H1 (cell line): ENCODE measurements at regions not wholly inside any gene's neighbourhood (a gene's known extent, or its start where the extent isn't known, plus 50 kb on each side); places are given as distances from the start of the nearest gene placed in this dataset.
A peak's percentile ranks its signal among the peaks of the same experiment; 100 is the strongest.
"Not testable (repeated sequence)": the region's sequence is repeated elsewhere in the genome, so short reads cannot be mapped to it uniquely, and the experiment has no call there.

ENCODE experiments used
- CTCF ChIA-PET: fragments of 300-600 bp; sonication (Branson Sonifier 250); formaldehyde crosslinking; loops from one replicate; lab custom pipeline; 2021; ENCODE audit not compliant: partially characterized antibody; lab: Charles Lee
- POLR2A ChIA-PET: fragments of 300-600 bp; sonication (Branson Sonifier 250); formaldehyde crosslinking; loops from one replicate; lab custom pipeline; 2021; ENCODE audit warnings: inconsistent platforms; ENCODE audit not compliant: partially characterized antibody; lab: Charles Lee
- DNase-seq, 2 experiments: peaks; one replicate each; pipeline versions ENCODE4 v3.0.0 to v3.0.0-alpha.2; 2010 to 2022; ENCODE audit warnings: low spot score in 2 of 2, low read depth in 1 of 2, mixed read lengths in 1 of 2
- FAIRE-seq: peaks from 2 replicates; lab custom pipeline; 2011; peaks lifted over from hg19 to GRCh38; lab: Jason Lieb, UNC
- H2AFZ ChIP-seq: 2 replicates; pipeline ENCODE4 v1.8.1; 2012; ENCODE audit warnings: low read length, inconsistent platforms
- H2AK5ac ChIP-seq: 2 replicates; pipeline ENCODE4 v1.6.1; 2013; ENCODE audit warnings: low read depth, low read length
- H2BK120ac ChIP-seq: replicated peaks from 2 replicates; pipeline ENCODE3; 2013; ENCODE audit warnings: low read depth, low read length, inconsistent platforms
- H2BK12ac ChIP-seq: 2 replicates; pipeline ENCODE4 v1.6.1; 2013; ENCODE audit warnings: low read depth, low read length
- H2BK15ac ChIP-seq: 2 replicates; pipeline ENCODE4 v1.6.1; 2013; ENCODE audit warnings: low read length
- H2BK20ac ChIP-seq: 2 replicates; pipeline ENCODE4 v1.6.1; 2013; ENCODE audit warnings: low read length
- H2BK5ac ChIP-seq: 2 replicates; pipeline ENCODE4 v1.6.1; 2013; ENCODE audit warnings: low read depth, low read length
- H3K14ac ChIP-seq: 2 replicates; pipeline ENCODE4 v1.6.1; 2013; ENCODE audit warnings: inconsistent platforms; ENCODE audit not compliant: insufficient read length
- H3K18ac ChIP-seq: 2 replicates; pipeline ENCODE4 v1.6.1; 2013; ENCODE audit warnings: low read length; ENCODE audit errors: extremely low read depth
- H3K23ac ChIP-seq: 2 replicates; pipeline ENCODE4 v1.6.1; 2013; ENCODE audit warnings: inconsistent platforms; ENCODE audit not compliant: insufficient read length
- H3K23me2 ChIP-seq: 2 replicates; pipeline ENCODE4 v1.6.1; 2013; ENCODE audit warnings: low read depth, low read length
- H3K27ac ChIP-seq: 2 replicates; pipeline ENCODE4 v1.6.1; 2011; ENCODE audit warnings: low read depth, low read length, inconsistent platforms
- H3K27me3 ChIP-seq, 4 experiments: replicated peaks in 1 of 4; 1 replicate in 1 of 4; 2 replicates in 3 of 4; pipeline versions ENCODE4 v1.6.1 to v1.8.1; 2011 to 2013; ENCODE audit warnings: low read length in 3 of 4, mild to moderate bottlenecking in 3 of 4, inconsistent platforms in 2 of 4, mixed read lengths in 2 of 4, moderate library complexity in 1 of 4; ENCODE audit not compliant: control insufficient read depth in 3 of 4, insufficient read depth in 3 of 4; ENCODE audit errors: extremely low read depth in 1 of 4
- H3K36me3 ChIP-seq, 4 experiments: 2 replicates each; pipeline versions ENCODE4 v1.6.1 to v1.8.1; 2011 to 2013; ENCODE audit warnings: mild to moderate bottlenecking in 4 of 4, low read length in 3 of 4, moderate library complexity in 2 of 4, control low read depth in 1 of 4, inconsistent platforms in 1 of 4; ENCODE audit not compliant: insufficient read depth in 4 of 4, control insufficient read depth in 2 of 4
- H3K4ac ChIP-seq: replicated peaks from 2 replicates; pipeline ENCODE3; 2013; ENCODE audit warnings: low read length, low read depth, mixed read lengths, inconsistent platforms; ENCODE audit not compliant: insufficient read length
- H3K4me1 ChIP-seq, 4 experiments: replicated peaks in 1 of 4; 1 replicate in 1 of 4; 2 replicates in 3 of 4; pipeline versions ENCODE4 v1.6.1 to v1.8.1; 2011 to 2013; ENCODE audit warnings: low read length in 3 of 4, inconsistent platforms in 2 of 4, mixed read lengths in 1 of 4; ENCODE audit not compliant: insufficient read depth in 4 of 4, control insufficient read depth in 3 of 4
- H3K4me2 ChIP-seq, 2 experiments: 2 replicates each; pipeline versions ENCODE4 v1.6.1 to v1.8.1; 2011 to 2013; ENCODE audit warnings: low read depth in 2 of 2, low read length in 2 of 2, control low read depth in 1 of 2, inconsistent platforms in 1 of 2, mild to moderate bottlenecking in 1 of 2; ENCODE audit not compliant: insufficient read depth in 1 of 2
- H3K4me3 ChIP-seq, 4 experiments: fragments of 200-600, 300-600 bp in 1 of 4; sonication (generic), shearing (Covaris generic), sonication (Bioruptor Twin) in 1 of 4; 2 replicates each; pipeline versions ENCODE4 v1.5.1 to v1.8.1; 2011 to 2016; ENCODE audit warnings: low read length in 4 of 4, low read depth in 3 of 4, control low read depth in 2 of 4, inconsistent platforms in 2 of 4, mild to moderate bottlenecking in 2 of 4, mixed read lengths in 1 of 4, moderate library complexity in 1 of 4; ENCODE audit not compliant: insufficient read depth in 2 of 4; ENCODE audit errors: extremely low read depth in 1 of 4
- H3K56ac ChIP-seq: replicated peaks from 2 replicates; pipeline ENCODE3; 2013; ENCODE audit warnings: low read depth, mild to moderate bottlenecking, mixed read lengths, low read length, inconsistent platforms; ENCODE audit not compliant: insufficient read length
- H3K79me1 ChIP-seq: 2 replicates; pipeline ENCODE4 v1.6.1; 2013; ENCODE audit warnings: low read depth, low read length, control low read depth
- H3K79me2 ChIP-seq, 2 experiments: 2 replicates each; pipeline versions ENCODE4 v1.6.1 to v1.8.1; 2012 to 2013; ENCODE audit warnings: low read length in 2 of 2, mild to moderate bottlenecking in 2 of 2, inconsistent platforms in 1 of 2; ENCODE audit not compliant: insufficient read depth in 2 of 2, control insufficient read depth in 1 of 2
- H3K9ac ChIP-seq, 4 experiments: replicated peaks in 1 of 4; 1 replicate in 1 of 4; 2 replicates in 3 of 4; pipeline versions ENCODE4 v1.6.1 to v1.8.1; 2011 to 2013; ENCODE audit warnings: low read depth in 3 of 4, low read length in 3 of 4, control low read depth in 2 of 4, mild to moderate bottlenecking in 2 of 4, moderate library complexity in 2 of 4, inconsistent platforms in 1 of 4; ENCODE audit errors: extremely low read depth in 1 of 4
- H3K9me3 ChIP-seq, 2 experiments: 2 replicates each; pipeline versions ENCODE4 v1.6.1 to v1.8.1; 2012 to 2013; ENCODE audit warnings: mild to moderate bottlenecking in 2 of 2, moderate library complexity in 2 of 2, control low read depth in 1 of 2, inconsistent platforms in 1 of 2, low read depth in 1 of 2, low read length in 1 of 2, mixed read lengths in 1 of 2; ENCODE audit not compliant: insufficient read depth in 2 of 2
- H4K20me1 ChIP-seq, 2 experiments: replicated peaks in 1 of 2; 2 replicates each; pipeline versions ENCODE3 to v1.8.1; 2011 to 2013; ENCODE audit warnings: inconsistent platforms in 2 of 2, low read length in 2 of 2, mild to moderate bottlenecking in 1 of 2; ENCODE audit not compliant: insufficient read depth in 2 of 2, control insufficient read depth in 1 of 2
- H4K5ac ChIP-seq: 2 replicates; pipeline ENCODE4 v1.6.1; 2013; ENCODE audit warnings: low read length, low read depth, mixed read lengths, inconsistent platforms; ENCODE audit not compliant: insufficient read length
- H4K8ac ChIP-seq: 2 replicates; pipeline ENCODE4 v1.8.0; 2013; ENCODE audit warnings: mild to moderate bottlenecking, moderate library complexity, low read length, inconsistent platforms; ENCODE audit not compliant: insufficient read depth; ENCODE audit errors: extremely low read depth
- H4K91ac ChIP-seq: replicated peaks from 2 replicates; pipeline ENCODE3; 2013; ENCODE audit warnings: low read length, mixed read lengths, inconsistent platforms; ENCODE audit not compliant: insufficient read length
- WGBS, 2 experiments: shearing (Covaris generic) in 1 of 2; methylation state at CpG; one replicate each; pipeline versions ENCODE4 v1.1.6 to v1.1.7; 2013 to 2015; ENCODE audit warnings: low lambda C conversion rate in 2 of 2, mixed read lengths in 2 of 2, inconsistent platforms in 1 of 2, low coverage in 1 of 2, missing lambda C conversion rate in 1 of 2; ENCODE audit not compliant: insufficient replicate concordance in 2 of 2, insufficient coverage in 1 of 2, insufficient read length in 1 of 2; ENCODE audit errors: extremely low coverage in 1 of 2, missing lambda C conversion rate in 1 of 2; 5-methylcytosine and 5-hydroxymethylcytosine counted together

DNA sequence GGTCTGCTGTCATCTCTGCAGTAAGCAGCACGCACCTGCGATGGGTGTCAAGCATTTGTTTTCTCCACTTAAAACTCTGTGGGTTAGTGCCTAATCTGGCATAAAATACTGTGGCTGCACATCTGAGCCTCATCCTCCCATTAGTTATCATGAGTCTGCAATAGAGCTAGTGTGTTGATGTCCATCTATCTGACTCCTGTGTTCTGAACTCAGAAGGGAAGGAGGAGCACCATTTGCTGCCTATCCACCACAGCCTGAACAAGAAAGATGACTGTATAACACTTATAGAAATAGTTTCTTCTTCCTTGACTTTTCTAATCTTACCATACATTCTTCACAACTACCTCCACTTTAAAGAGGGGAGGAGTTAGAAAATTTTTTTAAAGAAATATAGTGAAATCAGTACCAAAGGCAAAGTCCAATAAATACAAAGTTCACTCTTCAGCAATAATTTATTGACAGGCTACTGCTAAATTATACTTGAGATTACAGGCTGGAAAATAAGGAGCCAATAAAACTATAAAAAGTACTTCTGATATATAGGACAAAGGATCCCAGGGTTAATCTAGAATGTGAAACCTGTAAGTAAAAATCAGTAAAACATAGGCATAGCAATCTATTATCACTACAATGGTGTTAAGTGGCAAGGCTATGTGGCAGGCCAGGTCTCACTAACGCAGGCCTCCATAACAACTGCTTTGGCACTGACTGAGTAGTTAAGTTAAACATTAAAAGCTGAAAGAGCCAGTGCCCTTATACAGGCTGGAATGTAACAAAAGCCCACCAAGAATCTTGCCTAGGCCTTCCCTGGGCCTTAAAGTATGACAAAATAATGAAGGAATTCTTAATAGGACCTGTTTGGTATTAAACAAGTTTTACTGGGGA, 70.2 kb downstream of the LGALS9C start:
- H2BK120ac ChIP-seq, H3K4me3 ChIP-seq, H3K79me2 ChIP-seq, H4K91ac ChIP-seq, H4K5ac ChIP-seq, H3K79me1 ChIP-seq, H3K14ac ChIP-seq, H2BK5ac ChIP-seq, H2BK12ac ChIP-seq, H3K18ac ChIP-seq, H3K27ac ChIP-seq, POLR2A ChIA-PET, H2AFZ ChIP-seq, H4K8ac ChIP-seq, H3K4me2 ChIP-seq, H3K9ac ChIP-seq, H2BK20ac ChIP-seq, CTCF ChIA-PET, H3K9me3 ChIP-seq, H3K23me2 ChIP-seq, H3K4ac ChIP-seq, H2AK5ac ChIP-seq, H3K36me3 ChIP-seq, H3K4me1 ChIP-seq, DNase-seq, H4K20me1 ChIP-seq, H3K56ac ChIP-seq, H2BK15ac ChIP-seq, H3K27me3 ChIP-seq, H3K23ac ChIP-seq: not testable (repeated sequence)
- peak; percentile 84 for FAIRE-seq
- 83% methylated on average over 3 of the region's 3 CpGs; no CpG with 5 or more reads in 1 of the 2 experiments for WGBS, 2 experiments

DNA sequence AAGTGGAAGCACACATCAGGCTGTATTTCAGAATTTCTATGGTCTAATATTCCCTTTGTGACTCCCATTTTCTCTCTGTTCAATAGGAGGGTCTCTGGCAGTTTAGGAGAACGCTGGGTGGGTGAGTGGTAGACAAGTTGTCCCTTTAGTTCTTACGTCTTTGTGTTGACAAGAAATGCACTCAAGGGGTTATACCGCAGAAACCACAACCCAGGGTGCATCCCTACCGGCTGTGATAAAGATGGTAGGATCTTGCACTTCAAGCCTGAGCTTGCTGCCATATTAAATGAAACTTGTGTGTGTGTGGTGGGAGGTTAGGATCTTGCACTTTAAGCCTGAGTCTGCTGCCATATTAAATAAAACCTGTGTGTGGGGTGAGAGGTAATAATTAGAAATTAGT, 80.5 kb downstream of the LGALS9C start:
- H2BK20ac ChIP-seq, H3K79me1 ChIP-seq, H2BK12ac ChIP-seq, H2BK5ac ChIP-seq, DNase-seq, H3K9me3 ChIP-seq, H3K9ac ChIP-seq, POLR2A ChIA-PET, H3K4ac ChIP-seq, H3K36me3 ChIP-seq, H3K4me3 ChIP-seq, H3K18ac ChIP-seq, H2AFZ ChIP-seq, H3K27me3 ChIP-seq, H4K5ac ChIP-seq, H3K79me2 ChIP-seq, H2AK5ac ChIP-seq, H3K27ac ChIP-seq, H4K8ac ChIP-seq, H4K91ac ChIP-seq, CTCF ChIA-PET, H3K4me1 ChIP-seq, H4K20me1 ChIP-seq, H2BK120ac ChIP-seq, H3K56ac ChIP-seq, H3K23me2 ChIP-seq, H3K23ac ChIP-seq, H3K4me2 ChIP-seq, FAIRE-seq, H2BK15ac ChIP-seq, H3K14ac ChIP-seq: not testable (repeated sequence)
- WGBS, 2 experiments = 87% methylated on average over 4 of the region's 4 CpGs; no CpG with 5 or more reads in 1 of the 2 experiments
